HepG2 (cell line): ENCODE measurements at regions not wholly inside any gene's neighbourhood (a gene's known extent, or its start where the extent isn't known, plus 50 kb on each side); places are given as distances from the start of the nearest gene placed in this dataset.

Experiments used
- RXRB ChIP-seq: IDR thresholded peaks from 2 replicates; pipeline ENCODE4 v1.6.1; 2016; ENCODE audit warnings: borderline replicate concordance, missing genetic modification reagents, missing compliant biosample characterization
- ZFAT ChIP-seq: sonication (generic); formaldehyde crosslinking; conservative IDR thresholded peaks from 2 replicates; pipeline ENCODE4 v1.8.1; 2023; ENCODE audit warnings: missing genetic modification reagents, inconsistent platforms
- ZNF33A ChIP-seq: sonication (generic); formaldehyde crosslinking; IDR thresholded peaks from 2 replicates; pipeline ENCODE4 v1.5.1; 2020; ENCODE audit warnings: missing genetic modification reagents, mild to moderate bottlenecking, moderate library complexity, borderline replicate concordance
- ZNF572 ChIP-seq: sonication (generic); formaldehyde crosslinking; IDR thresholded peaks from 2 replicates; pipeline ENCODE4 v1.5.1; 2020; ENCODE audit warnings: mild to moderate bottlenecking, missing genetic modification reagents
- TF ChIP-seq, protein P1 (sequence below), 2 experiments: fragments of 450-650 bp in 1 of 2; sonication (generic) in 1 of 2; formaldehyde crosslinking in 1 of 2; IDR thresholded peaks; 2 replicates each; pipeline versions ENCODE4 v1.6.1 to v1.8.0; 2016 to 2022; ENCODE audit warnings: antibody characterized with exemption in 1 of 2, mild to moderate bottlenecking in 1 of 2, missing genetic modification reagents in 1 of 2
- TF ChIP-seq, protein P2 (sequence below): sonication (generic); formaldehyde crosslinking; IDR thresholded peaks from 2 replicates; pipeline ENCODE4 v1.4.0; 2020; ENCODE audit warnings: missing genetic modification reagents
- TF ChIP-seq, protein P3 (sequence below): sonication (generic); formaldehyde crosslinking; IDR thresholded peaks from 2 replicates; pipeline ENCODE4 v1.8.1; 2023; ENCODE audit warnings: missing genetic modification reagents, inconsistent platforms, borderline replicate concordance
- TF ChIP-seq, protein P4 (sequence below): fragments of 450-650 bp; IDR thresholded peaks from 2 replicates; pipeline ENCODE4 v1.6.1; 2017; ENCODE audit warnings: mild to moderate bottlenecking

DNA sequence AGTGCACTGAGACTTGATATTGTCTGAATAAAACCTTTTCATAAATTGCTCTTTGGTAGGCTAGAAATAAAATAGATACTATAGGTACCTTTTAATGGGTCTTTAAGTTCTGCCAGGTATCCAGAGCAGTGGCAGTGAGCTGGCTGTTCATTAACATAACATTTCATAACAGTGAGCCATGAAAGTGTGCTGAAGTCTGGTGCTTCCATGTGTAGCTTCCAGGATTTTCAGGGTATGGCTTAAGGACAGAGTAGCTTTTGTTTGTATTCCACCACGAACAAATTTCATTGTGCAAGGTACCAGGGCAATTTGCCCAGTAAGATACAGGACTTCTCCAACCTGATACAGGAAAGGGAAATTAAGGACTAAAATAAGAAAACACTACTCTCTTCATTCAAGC, 124.7 kb upstream of the NANOGP8 start (continued):
- TF ChIP-seq, protein P1, sequence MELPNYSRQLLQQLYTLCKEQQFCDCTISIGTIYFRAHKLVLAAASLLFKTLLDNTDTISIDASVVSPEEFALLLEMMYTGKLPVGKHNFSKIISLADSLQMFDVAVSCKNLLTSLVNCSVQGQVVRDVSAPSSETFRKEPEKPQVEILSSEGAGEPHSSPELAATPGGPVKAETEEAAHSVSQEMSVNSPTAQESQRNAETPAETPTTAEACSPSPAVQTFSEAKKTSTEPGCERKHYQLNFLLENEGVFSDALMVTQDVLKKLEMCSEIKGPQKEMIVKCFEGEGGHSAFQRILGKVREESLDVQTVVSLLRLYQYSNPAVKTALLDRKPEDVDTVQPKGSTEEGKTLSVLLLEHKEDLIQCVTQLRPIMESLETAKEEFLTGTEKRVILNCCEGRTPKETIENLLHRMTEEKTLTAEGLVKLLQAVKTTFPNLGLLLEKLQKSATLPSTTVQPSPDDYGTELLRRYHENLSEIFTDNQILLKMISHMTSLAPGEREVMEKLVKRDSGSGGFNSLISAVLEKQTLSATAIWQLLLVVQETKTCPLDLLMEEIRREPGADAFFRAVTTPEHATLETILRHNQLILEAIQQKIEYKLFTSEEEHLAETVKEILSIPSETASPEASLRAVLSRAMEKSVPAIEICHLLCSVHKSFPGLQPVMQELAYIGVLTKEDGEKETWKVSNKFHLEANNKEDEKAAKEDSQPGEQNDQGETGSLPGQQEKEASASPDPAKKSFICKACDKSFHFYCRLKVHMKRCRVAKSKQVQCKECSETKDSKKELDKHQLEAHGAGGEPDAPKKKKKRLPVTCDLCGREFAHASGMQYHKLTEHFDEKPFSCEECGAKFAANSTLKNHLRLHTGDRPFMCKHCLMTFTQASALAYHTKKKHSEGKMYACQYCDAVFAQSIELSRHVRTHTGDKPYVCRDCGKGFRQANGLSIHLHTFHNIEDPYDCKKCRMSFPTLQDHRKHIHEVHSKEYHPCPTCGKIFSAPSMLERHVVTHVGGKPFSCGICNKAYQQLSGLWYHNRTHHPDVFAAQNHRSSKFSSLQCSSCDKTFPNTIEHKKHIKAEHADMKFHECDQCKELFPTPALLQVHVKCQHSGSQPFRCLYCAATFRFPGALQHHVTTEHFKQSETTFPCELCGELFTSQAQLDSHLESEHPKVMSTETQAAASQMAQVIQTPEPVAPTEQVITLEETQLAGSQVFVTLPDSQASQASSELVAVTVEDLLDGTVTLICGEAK (IDR thresholded peaks at IDR 0.05): no peak
- TF ChIP-seq, protein P1 (CRISPR knock-in tag; IDR thresholded peaks at IDR 0.05): no peak
- TF ChIP-seq, protein P2, sequence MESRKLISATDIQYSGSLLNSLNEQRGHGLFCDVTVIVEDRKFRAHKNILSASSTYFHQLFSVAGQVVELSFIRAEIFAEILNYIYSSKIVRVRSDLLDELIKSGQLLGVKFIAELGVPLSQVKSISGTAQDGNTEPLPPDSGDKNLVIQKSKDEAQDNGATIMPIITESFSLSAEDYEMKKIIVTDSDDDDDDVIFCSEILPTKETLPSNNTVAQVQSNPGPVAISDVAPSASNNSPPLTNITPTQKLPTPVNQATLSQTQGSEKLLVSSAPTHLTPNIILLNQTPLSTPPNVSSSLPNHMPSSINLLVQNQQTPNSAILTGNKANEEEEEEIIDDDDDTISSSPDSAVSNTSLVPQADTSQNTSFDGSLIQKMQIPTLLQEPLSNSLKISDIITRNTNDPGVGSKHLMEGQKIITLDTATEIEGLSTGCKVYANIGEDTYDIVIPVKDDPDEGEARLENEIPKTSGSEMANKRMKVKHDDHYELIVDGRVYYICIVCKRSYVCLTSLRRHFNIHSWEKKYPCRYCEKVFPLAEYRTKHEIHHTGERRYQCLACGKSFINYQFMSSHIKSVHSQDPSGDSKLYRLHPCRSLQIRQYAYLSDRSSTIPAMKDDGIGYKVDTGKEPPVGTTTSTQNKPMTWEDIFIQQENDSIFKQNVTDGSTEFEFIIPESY: no peak
- TF ChIP-seq, protein P3, sequence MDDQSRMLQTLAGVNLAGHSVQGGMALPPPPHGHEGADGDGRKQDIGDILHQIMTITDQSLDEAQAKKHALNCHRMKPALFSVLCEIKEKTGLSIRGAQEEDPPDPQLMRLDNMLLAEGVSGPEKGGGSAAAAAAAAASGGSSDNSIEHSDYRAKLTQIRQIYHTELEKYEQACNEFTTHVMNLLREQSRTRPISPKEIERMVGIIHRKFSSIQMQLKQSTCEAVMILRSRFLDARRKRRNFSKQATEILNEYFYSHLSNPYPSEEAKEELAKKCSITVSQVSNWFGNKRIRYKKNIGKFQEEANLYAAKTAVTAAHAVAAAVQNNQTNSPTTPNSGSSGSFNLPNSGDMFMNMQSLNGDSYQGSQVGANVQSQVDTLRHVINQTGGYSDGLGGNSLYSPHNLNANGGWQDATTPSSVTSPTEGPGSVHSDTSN (CRISPR knock-in tag): no peak
- TF ChIP-seq, protein P4, sequence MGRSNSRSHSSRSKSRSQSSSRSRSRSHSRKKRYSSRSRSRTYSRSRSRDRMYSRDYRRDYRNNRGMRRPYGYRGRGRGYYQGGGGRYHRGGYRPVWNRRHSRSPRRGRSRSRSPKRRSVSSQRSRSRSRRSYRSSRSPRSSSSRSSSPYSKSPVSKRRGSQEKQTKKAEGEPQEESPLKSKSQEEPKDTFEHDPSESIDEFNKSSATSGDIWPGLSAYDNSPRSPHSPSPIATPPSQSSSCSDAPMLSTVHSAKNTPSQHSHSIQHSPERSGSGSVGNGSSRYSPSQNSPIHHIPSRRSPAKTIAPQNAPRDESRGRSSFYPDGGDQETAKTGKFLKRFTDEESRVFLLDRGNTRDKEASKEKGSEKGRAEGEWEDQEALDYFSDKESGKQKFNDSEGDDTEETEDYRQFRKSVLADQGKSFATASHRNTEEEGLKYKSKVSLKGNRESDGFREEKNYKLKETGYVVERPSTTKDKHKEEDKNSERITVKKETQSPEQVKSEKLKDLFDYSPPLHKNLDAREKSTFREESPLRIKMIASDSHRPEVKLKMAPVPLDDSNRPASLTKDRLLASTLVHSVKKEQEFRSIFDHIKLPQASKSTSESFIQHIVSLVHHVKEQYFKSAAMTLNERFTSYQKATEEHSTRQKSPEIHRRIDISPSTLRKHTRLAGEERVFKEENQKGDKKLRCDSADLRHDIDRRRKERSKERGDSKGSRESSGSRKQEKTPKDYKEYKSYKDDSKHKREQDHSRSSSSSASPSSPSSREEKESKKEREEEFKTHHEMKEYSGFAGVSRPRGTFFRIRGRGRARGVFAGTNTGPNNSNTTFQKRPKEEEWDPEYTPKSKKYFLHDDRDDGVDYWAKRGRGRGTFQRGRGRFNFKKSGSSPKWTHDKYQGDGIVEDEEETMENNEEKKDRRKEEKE: no peak
- TF ChIP-seq RXRB (no peak), ZNF33A (CRISPR knock-in tag) (no peak), ZFAT (CRISPR knock-in tag) (no peak), ZNF572 (CRISPR knock-in tag) (no peak)
